K562 (cell line): ENCODE measurements at regions not wholly inside any gene's neighbourhood (a gene's known extent, or its start where the extent isn't known, plus 50 kb on each side); places are given as distances from the start of the nearest gene placed in this dataset.

ENCODE experiments used
- ATAC-seq: fragments of 200-7000 bp; cut with Tn5 transposase; 3 replicates; pipeline ENCODE4 v1.9.1; 2020; ENCODE audit warnings: moderate library complexity
- BruUV-seq: library from RNA; stranded (reverse); fragments of 400-500 nt; replicated peaks from 2 replicates; lab custom pipeline; 2021; lab: Mats Ljungman, UMichigan
- CTCF ChIA-PET: fragments of 300-600 bp; formaldehyde crosslinking; extraction: SDS; loops from one replicate; lab custom pipeline; 2021; ENCODE audit warnings: low intra/inter-chr PET ratio; lab: Yijun Ruan, JAX
- POLR2A ChIA-PET: fragments of 300-600, 350-650 bp; sonication (Branson Sonifier 250); formaldehyde crosslinking; extraction: SDS; loops from one replicate; lab custom pipeline; 2021; ENCODE audit warnings: antibody characterized with exemption, inconsistent platforms; lab: Yijun Ruan, JAX
- DNase-seq, 4 experiments: peaks; one replicate each; pipeline versions ENCODE4 v3.0.0 to v3.0.0-alpha.2; 2011 to 2018; ENCODE audit warnings: low spot score in 3 of 4, mixed read lengths in 3 of 4; ENCODE audit errors: extremely low read depth in 1 of 4
- FAIRE-seq: peaks from 2 replicates; lab custom pipeline; 2011; peaks lifted over from hg19 to GRCh38; lab: Jason Lieb, UNC
- H2AFZ ChIP-seq: 2 replicates; pipeline ENCODE4 v1.6.0; 2011; ENCODE audit warnings: low read depth, low read length, control low read depth, inconsistent platforms
- H3K27ac ChIP-seq: fragments of 200-600 bp; 3 replicates; pipeline ENCODE4 v1.8.0; 2011; ENCODE audit warnings: low read depth, mild to moderate bottlenecking, control low read depth, inconsistent platforms, low read length, moderate library complexity, mixed read lengths; ENCODE audit errors: extremely low read depth
- H3K27me3 ChIP-seq, 2 experiments: fragments of 300-600 bp in 1 of 2; 2 replicates in 1 of 2; 3 replicates in 1 of 2; pipeline versions ENCODE4 v1.6.0 to v1.8.0; 2011; ENCODE audit warnings: inconsistent platforms in 2 of 2, low read length in 2 of 2, mild to moderate bottlenecking in 1 of 2, mixed read lengths in 1 of 2, moderate library complexity in 1 of 2; ENCODE audit not compliant: control insufficient read depth in 2 of 2, insufficient read depth in 2 of 2
- H3K36me3 ChIP-seq: fragments of 300-600 bp; 3 replicates; pipeline ENCODE4 v1.8.0; 2011; ENCODE audit warnings: mild to moderate bottlenecking, low read length, inconsistent platforms; ENCODE audit not compliant: control insufficient read depth, insufficient read depth
- H3K4me1 ChIP-seq, 2 experiments: fragments of 200-600 bp in 1 of 2; replicated peaks in 1 of 2; 2 replicates in 1 of 2; 3 replicates in 1 of 2; pipeline versions ENCODE4 v1.5.1 to v1.8.0; 2011; ENCODE audit warnings: inconsistent platforms in 2 of 2, low read length in 2 of 2, mild to moderate bottlenecking in 1 of 2, mixed read lengths in 1 of 2, moderate library complexity in 1 of 2; ENCODE audit not compliant: control insufficient read depth in 2 of 2, insufficient read depth in 2 of 2
- H3K4me2 ChIP-seq: 2 replicates; pipeline ENCODE4 v1.6.1; 2011; ENCODE audit warnings: low read length, control low read depth, inconsistent platforms, mixed read lengths; ENCODE audit not compliant: insufficient read depth
- H3K4me3 ChIP-seq: fragments of 200-600 bp; sonication (generic), shearing (Covaris generic); 2 replicates; pipeline ENCODE4 v1.5.1; 2016; ENCODE audit warnings: control low read depth, inconsistent platforms
- H3K79me2 ChIP-seq: fragments of 200-600 bp; 3 replicates; pipeline ENCODE4 v1.8.0; 2011; ENCODE audit warnings: low read length, inconsistent platforms; ENCODE audit not compliant: control insufficient read depth, insufficient read depth
- H3K9ac ChIP-seq, 2 experiments: 2 replicates each; pipeline versions ENCODE4 v1.6.0 to v1.6.1; 2011; ENCODE audit warnings: low read depth in 2 of 2, low read length in 2 of 2, control low read depth in 1 of 2, inconsistent platforms in 1 of 2, mild to moderate bottlenecking in 1 of 2, mixed read lengths in 1 of 2; ENCODE audit not compliant: insufficient read depth in 1 of 2
- H3K9me1 ChIP-seq: one replicate; pipeline ENCODE4 v1.6.0; 2011; ENCODE audit warnings: inconsistent platforms, mild to moderate bottlenecking, low read length, moderate library complexity; ENCODE audit not compliant: control insufficient read depth, insufficient read depth
- H3K9me3 ChIP-seq: replicated peaks from 2 replicates; pipeline ENCODE4 v1.5.1; 2011; ENCODE audit warnings: low read depth, low read length, inconsistent platforms; ENCODE audit not compliant: control insufficient read depth, insufficient read depth
- H4K20me1 ChIP-seq: replicated peaks from 2 replicates; pipeline ENCODE4 v1.6.1; 2011; ENCODE audit warnings: low read length, inconsistent platforms, mixed read lengths; ENCODE audit not compliant: control insufficient read depth, insufficient read depth
- BCOR ChIP-seq: fragments of 450-650 bp; IDR thresholded peaks from 2 replicates; pipeline ENCODE4 v1.6.1; 2016
- CBFB ChIP-seq: sonication (generic); formaldehyde crosslinking; IDR thresholded peaks from 2 replicates; pipeline ENCODE4 v1.4.0; 2020; ENCODE audit warnings: mild to moderate bottlenecking, missing genetic modification reagents
- CBX5 ChIP-seq: IDR thresholded peaks from 2 replicates; pipeline ENCODE4 v1.6.1; 2014; ENCODE audit warnings: low read depth, borderline replicate concordance
- FOXP1 ChIP-seq: sonication (generic); formaldehyde crosslinking; IDR thresholded peaks from 2 replicates; pipeline ENCODE4 v1.8.0; 2022; ENCODE audit warnings: mild to moderate bottlenecking, missing genetic modification reagents
- GABPA ChIP-seq: fragments of 200-800 bp; sonication (Bioruptor generic); conservative IDR thresholded peaks from 2 replicates; pipeline ENCODE4 v1.6.1; 2016; ENCODE audit warnings: low read depth, missing genetic modification characterization, missing compliant biosample characterization
- HCFC1 ChIP-seq: IDR thresholded peaks from 2 replicates; pipeline ENCODE4 v1.6.1; 2012; ENCODE audit warnings: low read depth, low read length, improper control_type of control experiment
- MIER1 ChIP-seq: fragments of 450-650 bp; IDR thresholded peaks from 2 replicates; pipeline ENCODE4 v1.6.1; 2016; ENCODE audit warnings: antibody characterized with exemption, mild to moderate bottlenecking, low read depth
- NFYB ChIP-seq: IDR thresholded peaks from 2 replicates; pipeline ENCODE4 v1.6.1; 2011; ENCODE audit warnings: mild to moderate bottlenecking, moderate library complexity; ENCODE audit not compliant: insufficient read length; ENCODE audit errors: extremely low read depth
- SLC30A9 ChIP-seq: fragments of 250-450 bp; sonication (Bioruptor Pico); IDR thresholded peaks from 2 replicates; pipeline ENCODE4 v1.8.0; 2022; ENCODE audit warnings: mild to moderate bottlenecking, moderate library complexity
- SP2 ChIP-seq: IDR thresholded peaks from 2 replicates; pipeline ENCODE4 v1.6.1; 2011; ENCODE audit warnings: mild to moderate bottlenecking, low read depth, low read length, moderate library complexity; ENCODE audit not compliant: poor library complexity, severe bottlenecking; ENCODE audit errors: extremely low read depth
- TEAD1 ChIP-seq, 2 experiments: fragments of 450-650 bp in 1 of 2; sonication (generic) in 1 of 2; formaldehyde crosslinking; IDR thresholded peaks; 2 replicates each; pipeline versions ENCODE4 v1.4.0 to v1.8.0; 2020 to 2022; ENCODE audit warnings: mild to moderate bottlenecking in 2 of 2, missing genetic modification reagents in 1 of 2
- TOE1 ChIP-seq, 2 experiments: fragments of 450-650 bp in 1 of 2; sonication (generic) in 1 of 2; formaldehyde crosslinking in 1 of 2; IDR thresholded peaks; 2 replicates each; pipeline versions ENCODE4 v1.7.1 to v1.8.0; 2016 to 2022; ENCODE audit warnings: borderline replicate concordance in 2 of 2, mild to moderate bottlenecking in 2 of 2, antibody characterized with exemption in 1 of 2, inconsistent platforms in 1 of 2, low read depth in 1 of 2, missing genetic modification reagents in 1 of 2, moderate library complexity in 1 of 2
- XRCC4 ChIP-seq: IDR thresholded peaks from one replicate; pipeline ENCODE4 v1.6.1; 2011; ENCODE audit not compliant: insufficient read depth, insufficient read length; ENCODE audit errors: extremely low read depth
- ZFP1 ChIP-seq: fragments of 450-650 bp; formaldehyde crosslinking; IDR thresholded peaks from 2 replicates; pipeline ENCODE4 v1.4.0; 2020; ENCODE audit warnings: mild to moderate bottlenecking, mixed read lengths
- ZNF316 ChIP-seq: fragments of 450-650 bp; IDR thresholded peaks from 2 replicates; pipeline ENCODE4 v1.6.1; 2016
- ZNF785 ChIP-seq: fragments of 250-450 bp; sonication (Bioruptor Pico); IDR thresholded peaks from 2 replicates; pipeline ENCODE4 v1.4.0; 2020; ENCODE audit warnings: mild to moderate bottlenecking
- WGBS: fragments of 100-300 bp; shearing (Covaris generic); methylation state at CpG from one replicate; pipeline ENCODE4 v1.1.6; 2016; ENCODE audit warnings: low coverage, mixed read lengths; ENCODE audit not compliant: insufficient coverage; ENCODE audit errors: missing lambda C conversion rate; 5-methylcytosine and 5-hydroxymethylcytosine counted together
- in situ Hi-C: fragments of 300-500 bp; cut with MboI; formaldehyde crosslinking; loops from 4 replicates; pipeline ENCODE4 v1.15.0; 2018; ENCODE audit warnings: inconsistent platforms, mixed read lengths
- intact Hi-C: fragments of 100-400 bp; cut with micrococcal nuclease; formaldehyde crosslinking; loops from 2 replicates; pipeline ENCODE4 v1.14.2; 2022
- TF ChIP-seq, protein P1 (sequence below): fragments of 250-450 bp; sonication (Bioruptor Pico); IDR thresholded peaks from 2 replicates; pipeline ENCODE4 v1.9.0; 2021; ENCODE audit warnings: mild to moderate bottlenecking
- TF ChIP-seq, protein P2 (sequence below): sonication (generic); formaldehyde crosslinking; IDR thresholded peaks from 2 replicates; pipeline ENCODE4 v1.8.0; 2023; ENCODE audit warnings: mild to moderate bottlenecking, missing genetic modification reagents

DNA sequence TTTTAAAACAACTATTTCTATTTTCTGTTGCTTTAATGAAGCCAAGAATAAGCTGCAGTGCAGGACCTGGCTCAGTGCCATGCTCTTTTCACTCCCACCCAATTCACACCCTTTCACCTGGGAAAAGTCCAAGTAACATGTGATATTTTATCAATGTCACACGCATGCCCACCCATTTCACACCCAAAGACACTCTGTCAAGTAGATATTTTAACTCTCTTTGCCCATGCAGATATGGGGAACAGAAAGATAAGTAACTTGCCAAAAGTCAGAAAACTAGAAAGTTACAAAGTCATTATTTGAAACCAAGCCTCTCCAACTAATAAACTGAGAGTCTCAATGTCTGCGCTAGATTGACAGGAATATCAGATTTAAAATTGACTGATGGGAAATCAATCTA, 706.7 kb upstream of the PHF14 start:
- no peak for TF ChIP-seq ZNF316
- TF ChIP-seq, protein P1, sequence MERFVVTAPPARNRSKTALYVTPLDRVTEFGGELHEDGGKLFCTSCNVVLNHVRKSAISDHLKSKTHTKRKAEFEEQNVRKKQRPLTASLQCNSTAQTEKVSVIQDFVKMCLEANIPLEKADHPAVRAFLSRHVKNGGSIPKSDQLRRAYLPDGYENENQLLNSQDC (CRISPR knock-in tag): no peak
- TF ChIP-seq TEAD1 (CRISPR knock-in tag; IDR thresholded peaks at IDR 0.05): no peak
- ChIA-PET CTCF (no interaction called here), POLR2A (no interaction called here)
- no peak overlapping the region for H2AFZ ChIP-seq
- H3K9ac ChIP-seq: no peak overlapping the region
- no peaks in the 10 kb centered on the region for H3K9me3 ChIP-seq
- H3K36me3 ChIP-seq: no peaks in the 10 kb centered on the region
- FAIRE-seq: no peak
- H3K4me2 ChIP-seq: no peak overlapping the region
- no peaks in the 10 kb centered on the region for H3K4me1 ChIP-seq
- in situ Hi-C loops (no loop called here), intact Hi-C loops (no loop called here)
- DNase-seq: no peak
- no peaks in the 10 kb centered on the region for H3K27me3 ChIP-seq
- H3K4me3 ChIP-seq: no peak overlapping the region
- H4K20me1 ChIP-seq: no peaks in the 10 kb centered on the region
- no peaks in the 10 kb centered on the region for H3K79me2 ChIP-seq
- no peak for ATAC-seq
- H3K9me1 ChIP-seq: no peaks in the 10 kb centered on the region
- H3K27ac ChIP-seq: no peak overlapping the region
- BruUV-seq: no TSS peak
- 3% methylated on average over 2 of the region's 2 CpGs for whole genome bisulfite sequencing

DNA sequence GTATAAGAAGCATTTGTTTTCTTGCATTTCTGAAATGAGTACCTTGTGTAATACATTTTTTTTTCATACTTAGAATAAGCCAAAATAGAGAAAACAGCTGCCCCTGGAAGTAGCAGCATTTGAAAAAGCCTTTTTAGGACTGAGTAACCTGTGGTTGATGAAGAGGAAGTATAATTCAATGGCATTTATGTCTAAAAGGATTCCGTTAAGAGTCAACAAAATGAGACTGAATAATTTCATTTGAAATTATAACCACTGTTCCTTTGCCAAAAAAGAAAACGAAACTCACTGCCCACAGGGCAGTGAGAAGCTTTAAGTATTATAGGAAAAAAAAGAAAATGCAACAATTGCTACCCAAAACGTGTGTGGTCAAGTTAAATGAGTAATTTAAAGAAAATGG, 705.6 kb upstream of the PHF14 start:
- ChIA-PET CTCF (no interaction called here), POLR2A (no interaction called here)
- TF ChIP-seq GABPA (tag) (no peak), HCFC1 (no peak), CBX5 (no peak), NFYB (no peak), CBFB (CRISPR knock-in tag) (no peak), SP2 (no peak), BCOR (no peak), TOE1 (IDR thresholded peaks at IDR 0.05; ENCODE audit: borderline replicate concordance) (no peak), TOE1 (CRISPR knock-in tag; IDR thresholded peaks at IDR 0.05; ENCODE audit: borderline replicate concordance, low read depth) (no peak), FOXP1 (CRISPR knock-in tag) (no peak), MIER1 (no peak), XRCC4 (no peak), SLC30A9 (CRISPR knock-in tag) (no peak), ZFP1 (no peak), ZNF785 (no peak)
- TF ChIP-seq, protein P2, sequence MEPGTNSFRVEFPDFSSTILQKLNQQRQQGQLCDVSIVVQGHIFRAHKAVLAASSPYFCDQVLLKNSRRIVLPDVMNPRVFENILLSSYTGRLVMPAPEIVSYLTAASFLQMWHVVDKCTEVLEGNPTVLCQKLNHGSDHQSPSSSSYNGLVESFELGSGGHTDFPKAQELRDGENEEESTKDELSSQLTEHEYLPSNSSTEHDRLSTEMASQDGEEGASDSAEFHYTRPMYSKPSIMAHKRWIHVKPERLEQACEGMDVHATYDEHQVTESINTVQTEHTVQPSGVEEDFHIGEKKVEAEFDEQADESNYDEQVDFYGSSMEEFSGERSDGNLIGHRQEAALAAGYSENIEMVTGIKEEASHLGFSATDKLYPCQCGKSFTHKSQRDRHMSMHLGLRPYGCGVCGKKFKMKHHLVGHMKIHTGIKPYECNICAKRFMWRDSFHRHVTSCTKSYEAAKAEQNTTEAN: no peak
- no peak for DNase-seq
- no peak for ATAC-seq
- Histone ChIP-seq H3K9ac (no peak overlapping the region), H3K27ac (no peak overlapping the region), H3K27me3 (no peaks in the 10 kb centered on the region), H3K9me1 (no peaks in the 10 kb centered on the region), H3K9me3 (no peaks in the 10 kb centered on the region), H2AFZ (no peak overlapping the region), H3K4me3 (no peak overlapping the region), H4K20me1 (no peaks in the 10 kb centered on the region), H3K4me1 (no peaks in the 10 kb centered on the region), H3K4me2 (no peak overlapping the region), H3K79me2 (no peaks in the 10 kb centered on the region), H3K36me3 (no peaks in the 10 kb centered on the region)
- BruUV-seq: no TSS peak
- intact Hi-C loops: no loop called here
- FAIRE-seq: no peak
- WGBS: 3% methylated on average over 3 of the region's 3 CpGs
- in situ Hi-C loops: no loop called here
